SK-N-SH treated with all-trans-retinoic acid at 6 μM for 48 hours (cell line): ENCODE measurements at regions not wholly inside any gene's neighbourhood (a gene's known extent, or its start where the extent isn't known, plus 50 kb on each side); places are given as distances from the start of the nearest gene placed in this dataset.

ENCODE experiments used
- ATAC-seq: fragments of 200-7000 bp; cut with Tn5 transposase; 3 replicates; pipeline ENCODE4 v1.9.1; 2020; ENCODE audit warnings: mild to moderate bottlenecking, moderate library complexity
- ARNTL ChIP-seq: fragments of 450-650 bp; formaldehyde crosslinking; IDR thresholded peaks from 2 replicates; pipeline ENCODE4 v1.5.0; 2020; ENCODE audit warnings: low read depth, mild to moderate bottlenecking, moderate library complexity, borderline replicate concordance
- BACH2 ChIP-seq: fragments of 250-450 bp; sonication (Bioruptor Pico); IDR thresholded peaks from 2 replicates; pipeline ENCODE4 v1.9.0; 2021; ENCODE audit warnings: mild to moderate bottlenecking, borderline replicate concordance
- CREB5 ChIP-seq: fragments of 250-450 bp; sonication (Bioruptor Pico); IDR thresholded peaks from 2 replicates; pipeline ENCODE4 v1.5.1; 2020; ENCODE audit warnings: low read depth, mild to moderate bottlenecking, moderate library complexity
- CSDC2 ChIP-seq: fragments of 250-450 bp; sonication (Bioruptor Pico); IDR thresholded peaks from 2 replicates; pipeline ENCODE4 v1.5.0; 2020; ENCODE audit warnings: mild to moderate bottlenecking, moderate library complexity
- CSRNP3 ChIP-seq: fragments of 250-450 bp; sonication (Bioruptor Pico); IDR thresholded peaks from 2 replicates; pipeline ENCODE4 v1.5.1; 2021; ENCODE audit warnings: mild to moderate bottlenecking, moderate library complexity
- ESRRG ChIP-seq: fragments of 250-450 bp; sonication (Bioruptor Pico); IDR thresholded peaks from 2 replicates; pipeline ENCODE4 v1.6.1; 2021; ENCODE audit warnings: mild to moderate bottlenecking
- GLIS3 ChIP-seq: fragments of 250-450 bp; sonication (Bioruptor Pico); IDR thresholded peaks from 2 replicates; pipeline ENCODE4 v1.5.0; 2020; ENCODE audit warnings: mild to moderate bottlenecking, moderate library complexity
- ISL1 ChIP-seq: fragments of 250-450 bp; sonication (Bioruptor Pico); IDR thresholded peaks from 2 replicates; pipeline ENCODE4 v2.1.2; 2022; ENCODE audit warnings: mild to moderate bottlenecking, moderate library complexity
- OSR1 ChIP-seq: fragments of 250-450 bp; sonication (Bioruptor Pico); IDR thresholded peaks from 2 replicates; pipeline ENCODE4 v1.8.0; 2022; ENCODE audit warnings: moderate library complexity, mild to moderate bottlenecking, inconsistent platforms
- PATZ1 ChIP-seq: fragments of 250-450 bp; sonication (Bioruptor Pico); IDR thresholded peaks from 2 replicates; pipeline ENCODE4 v1.8.0; 2020; ENCODE audit warnings: mild to moderate bottlenecking, moderate library complexity, borderline replicate concordance
- PPARA ChIP-seq: fragments of 250-450 bp; sonication (Bioruptor Pico); IDR thresholded peaks from 2 replicates; pipeline ENCODE4 v1.5.0; 2020; ENCODE audit warnings: mild to moderate bottlenecking, borderline replicate concordance
- RARB ChIP-seq: fragments of 250-450 bp; sonication (Bioruptor Pico); IDR thresholded peaks from 2 replicates; pipeline ENCODE4 v1.8.0; 2021; ENCODE audit warnings: mild to moderate bottlenecking, moderate library complexity
- SNAI2 ChIP-seq: fragments of 250-450 bp; sonication (Bioruptor Pico); IDR thresholded peaks from 2 replicates; pipeline ENCODE4 v1.5.0; 2020; ENCODE audit warnings: mild to moderate bottlenecking, moderate library complexity
- TCF4 ChIP-seq: fragments of 250-450 bp; sonication (Bioruptor Pico); IDR thresholded peaks from 2 replicates; pipeline ENCODE4 v1.8.0; 2021; ENCODE audit warnings: mild to moderate bottlenecking, moderate library complexity, borderline replicate concordance
- TOX ChIP-seq: fragments of 250-450 bp; sonication (Bioruptor Pico); IDR thresholded peaks from 2 replicates; pipeline ENCODE4 v1.8.0; 2021; ENCODE audit warnings: mild to moderate bottlenecking, moderate library complexity, borderline replicate concordance
- TSHZ2 ChIP-seq: fragments of 250-450 bp; sonication (Bioruptor Pico); IDR thresholded peaks from 2 replicates; pipeline ENCODE4 v1.5.0; 2020; ENCODE audit warnings: mild to moderate bottlenecking, moderate library complexity
- ZC3H10 ChIP-seq: fragments of 250-450 bp; sonication (Bioruptor Pico); IDR thresholded peaks from 2 replicates; pipeline ENCODE4 v1.5.1; 2021; ENCODE audit warnings: mild to moderate bottlenecking, moderate library complexity
- ZFP3 ChIP-seq: fragments of 250-450 bp; sonication (Bioruptor Pico); IDR thresholded peaks from 2 replicates; pipeline ENCODE4 v1.5.0; 2020; ENCODE audit warnings: mild to moderate bottlenecking, moderate library complexity
- ZFP30 ChIP-seq: fragments of 450-650 bp; formaldehyde crosslinking; IDR thresholded peaks from 2 replicates; pipeline ENCODE4 v1.5.0; 2022; ENCODE audit warnings: mild to moderate bottlenecking, moderate library complexity
- ZNF565 ChIP-seq: fragments of 450-650 bp; formaldehyde crosslinking; conservative IDR thresholded peaks from 2 replicates; pipeline ENCODE4 v1.5.0; 2020; ENCODE audit warnings: low read depth, mild to moderate bottlenecking, moderate library complexity
- ZNF70 ChIP-seq: fragments of 450-650 bp; formaldehyde crosslinking; IDR thresholded peaks from 2 replicates; pipeline ENCODE4 v1.5.0; 2020; ENCODE audit warnings: mild to moderate bottlenecking, moderate library complexity
- ZNF8 ChIP-seq: fragments of 450-650 bp; formaldehyde crosslinking; IDR thresholded peaks from 2 replicates; pipeline ENCODE4 v1.5.0; 2020; ENCODE audit warnings: mild to moderate bottlenecking, moderate library complexity

GRCh38 chr6:121522265-121522664, 86.8 kb downstream of the GJA1 start (continued):
- TF ChIP-seq ZNF565 (CRISPR knock-in tag) (no peak), ARNTL (CRISPR knock-in tag) (no peak), PATZ1 (CRISPR knock-in tag) (no peak), ISL1 (CRISPR knock-in tag) (no peak), BACH2 (CRISPR knock-in tag) (no peak)

GRCh38 chr6:121522771-121523386, 87.4 kb downstream of the GJA1 start:
- ATAC-seq = peak; percentile 67
- TF ChIP-seq RARB (CRISPR knock-in tag) (no peak), ISL1 (CRISPR knock-in tag) (no peak), PPARA (CRISPR knock-in tag) (no peak), ARNTL (CRISPR knock-in tag) (no peak), ZFP30 (CRISPR knock-in tag) (no peak), TSHZ2 (CRISPR knock-in tag) (no peak), ZNF565 (CRISPR knock-in tag) (no peak), TOX (CRISPR knock-in tag) (no peak), GLIS3 (CRISPR knock-in tag) (no peak), ZFP3 (CRISPR knock-in tag) (no peak), SNAI2 (CRISPR knock-in tag) (no peak)

GRCh38 chr6:121523628-121524027, 88.2 kb downstream of the GJA1 start:
- no peak for TF ChIP-seq BACH2 (CRISPR knock-in tag)
- TF ChIP-seq ARNTL (CRISPR knock-in tag) = no peak
- TF ChIP-seq PPARA (CRISPR knock-in tag) = no peak
- no peak for TF ChIP-seq ZNF8 (CRISPR knock-in tag)
- TF ChIP-seq TCF4 (CRISPR knock-in tag) = no peak
- no peak for TF ChIP-seq CREB5 (CRISPR knock-in tag)
- TF ChIP-seq OSR1 (CRISPR knock-in tag) = no peak
- ATAC-seq = no peak

- no peak for ATAC-seq
- no peak for TF ChIP-seq ZC3H10 (CRISPR knock-in tag)
- no peak for TF ChIP-seq CSDC2 (CRISPR knock-in tag)
- no peak for TF ChIP-seq OSR1 (CRISPR knock-in tag)
- no peak for TF ChIP-seq ZFP3 (CRISPR knock-in tag)
- no peak for TF ChIP-seq TCF4 (CRISPR knock-in tag)
- no peak for TF ChIP-seq TOX (CRISPR knock-in tag)
- TF ChIP-seq GLIS3 (CRISPR knock-in tag) = no peak
- TF ChIP-seq PATZ1 (CRISPR knock-in tag) = no peak
- no peak for TF ChIP-seq ZNF70 (CRISPR knock-in tag)
- TF ChIP-seq ZFP30 (CRISPR knock-in tag) = no peak
- no peak for TF ChIP-seq CREB5 (CRISPR knock-in tag)
- no peak for TF ChIP-seq CSRNP3 (CRISPR knock-in tag)
- TF ChIP-seq RARB (CRISPR knock-in tag) = no peak
- no peak for TF ChIP-seq BACH2 (CRISPR knock-in tag)
- TF ChIP-seq ISL1 (CRISPR knock-in tag) = no peak
- no peak for TF ChIP-seq ESRRG (CRISPR knock-in tag)
- TF ChIP-seq SNAI2 (CRISPR knock-in tag) = no peak
Measured at GRCh38 chr6:121526282-121526681, 90.8 kb downstream of the GJA1 start.
